IMR-90 (cell line): ENCODE measurements at regions not wholly inside any gene's neighbourhood (a gene's known extent, or its start where the extent isn't known, plus 50 kb on each side); places are given as distances from the start of the nearest gene placed in this dataset.

Experiments
- ATAC-seq: fragments of 200-7000 bp; cut with Tn5 transposase; 2 replicates; pipeline ENCODE4 v1.9.1; 2020; ENCODE audit warnings: low read depth, mild to moderate bottlenecking, moderate library complexity
- BruUV-seq: library from RNA; stranded (reverse); fragments of 400-500 nt; replicated peaks from 2 replicates; lab custom pipeline; 2021; lab: Mats Ljungman, UMichigan
- CTCF ChIA-PET: fragments of 300-600 bp; formaldehyde crosslinking; extraction: SDS; loops from one replicate; lab custom pipeline; 2021; ENCODE audit warnings: antibody characterized with exemption; lab: Yijun Ruan, JAX
- POLR2A ChIA-PET: fragments of 300-600 bp; sonication (Branson Sonifier 250); formaldehyde crosslinking; loops from one replicate; lab custom pipeline; 2022; ENCODE audit warnings: antibody characterized with exemption; ENCODE audit not compliant: unreplicated experiment; lab: Charles Lee
- DNase-seq: peaks from one replicate; pipeline ENCODE4 v3.0.0; 2013
- H2AFZ ChIP-seq: replicated peaks from 2 replicates; pipeline ENCODE3; 2013; ENCODE audit warnings: low read length, mild to moderate bottlenecking; ENCODE audit not compliant: poor library complexity
- H2AK5ac ChIP-seq: 2 replicates; pipeline ENCODE4 v1.6.1; 2013; ENCODE audit warnings: low read depth, low read length, inconsistent platforms
- H2AK9ac ChIP-seq: replicated peaks from 2 replicates; pipeline ENCODE3; 2013; ENCODE audit warnings: mild to moderate bottlenecking, low read depth, low read length, moderate library complexity; ENCODE audit not compliant: poor library complexity
- H2BK120ac ChIP-seq: 2 replicates; pipeline ENCODE4 v1.6.1; 2013; ENCODE audit warnings: low read depth, low read length, inconsistent platforms
- H2BK15ac ChIP-seq: 3 replicates; pipeline ENCODE4 v1.6.1; 2013; ENCODE audit warnings: low read depth, low read length, inconsistent platforms
- H2BK20ac ChIP-seq: 2 replicates; pipeline ENCODE4 v1.6.1; 2013; ENCODE audit warnings: low read depth, mild to moderate bottlenecking, inconsistent platforms, low read length, moderate library complexity
- H2BK5ac ChIP-seq: 2 replicates; pipeline ENCODE4 v1.6.1; 2013; ENCODE audit warnings: mild to moderate bottlenecking, low read depth, low read length, inconsistent platforms; ENCODE audit not compliant: poor library complexity, severe bottlenecking
- H3K14ac ChIP-seq: replicated peaks from 2 replicates; pipeline ENCODE4 v1.6.1; 2013; ENCODE audit warnings: low read depth, low read length, inconsistent platforms
- H3K18ac ChIP-seq: 2 replicates; pipeline ENCODE4 v1.6.1; 2013; ENCODE audit warnings: low read depth, low read length, control low read depth
- H3K23ac ChIP-seq: 2 replicates; pipeline ENCODE4 v1.6.1; 2013; ENCODE audit warnings: low read depth, low read length, inconsistent platforms
- H3K27ac ChIP-seq: 2 replicates; pipeline ENCODE4 v1.5.1; 2013; ENCODE audit warnings: mild to moderate bottlenecking, control low read depth, low read length; ENCODE audit not compliant: insufficient read depth
- H3K27me3 ChIP-seq: 2 replicates; pipeline ENCODE4 v1.6.1; 2013; ENCODE audit warnings: low read length; ENCODE audit not compliant: control insufficient read depth, insufficient read depth
- H3K36me3 ChIP-seq: 2 replicates; pipeline ENCODE4 v1.6.1; 2013; ENCODE audit warnings: low read length, mixed read lengths; ENCODE audit not compliant: control insufficient read depth, insufficient read depth
- H3K4ac ChIP-seq: 2 replicates; pipeline ENCODE4 v1.6.1; 2013; ENCODE audit warnings: low read depth, low read length, inconsistent platforms
- H3K4me1 ChIP-seq: 2 replicates; pipeline ENCODE4 v1.6.1; 2013; ENCODE audit warnings: low read length, mixed read lengths; ENCODE audit not compliant: control insufficient read depth, insufficient read depth
- H3K4me2 ChIP-seq: 2 replicates; pipeline ENCODE4 v1.6.1; 2013; ENCODE audit warnings: low read depth, mild to moderate bottlenecking, control low read depth, low read length, moderate library complexity
- H3K4me3 ChIP-seq: 2 replicates; pipeline ENCODE4 v1.5.1; 2013; ENCODE audit warnings: low read depth, mild to moderate bottlenecking, control low read depth, low read length, moderate library complexity; ENCODE audit not compliant: insufficient read depth
- H3K56ac ChIP-seq: 2 replicates; pipeline ENCODE4 v1.6.1; 2013; ENCODE audit warnings: low read length, inconsistent platforms; ENCODE audit not compliant: insufficient read depth; ENCODE audit errors: extremely low read depth
- H3K79me1 ChIP-seq, 2 experiments: 2 replicates each; pipeline ENCODE4 v1.6.1; 2013; ENCODE audit warnings: low read length in 2 of 2, inconsistent platforms in 1 of 2, low read depth in 1 of 2
- H3K9ac ChIP-seq: 2 replicates; pipeline ENCODE4 v1.6.1; 2013; ENCODE audit warnings: low read depth, low read length, control low read depth
- H3K9me1 ChIP-seq: 2 replicates; pipeline ENCODE4 v1.6.1; 2013; ENCODE audit warnings: low read length, inconsistent platforms; ENCODE audit not compliant: insufficient read depth
- H3K9me3 ChIP-seq: 2 replicates; pipeline ENCODE4 v1.6.1; 2013; ENCODE audit warnings: low read length; ENCODE audit not compliant: control insufficient read depth, insufficient read depth
- H4K20me1 ChIP-seq: 2 replicates; pipeline ENCODE4 v1.6.1; 2013; ENCODE audit warnings: low read length, inconsistent platforms; ENCODE audit not compliant: insufficient read depth
- H4K5ac ChIP-seq: 2 replicates; pipeline ENCODE4 v1.6.1; 2013; ENCODE audit warnings: mild to moderate bottlenecking, low read depth, low read length, control low read depth
- H4K8ac ChIP-seq, 2 experiments: 2 replicates each; pipeline ENCODE4 v1.6.1; 2013; ENCODE audit warnings: low read depth in 2 of 2, low read length in 2 of 2, control low read depth in 1 of 2, inconsistent platforms in 1 of 2
- H4K91ac ChIP-seq: 2 replicates; pipeline ENCODE4 v1.6.1; 2013; ENCODE audit warnings: low read depth, low read length, inconsistent platforms; ENCODE audit not compliant: insufficient read depth
- BHLHE40 ChIP-seq: fragments of 150-350 bp; IDR thresholded peaks from 2 replicates; pipeline ENCODE4 v1.6.1; 2016; ENCODE audit warnings: mild to moderate bottlenecking, low read depth, low read length
- CEBPB ChIP-seq: IDR thresholded peaks from 2 replicates; pipeline ENCODE4 v1.6.1; 2012; ENCODE audit warnings: low read depth, low read length, improper control_type of control experiment
- MAZ ChIP-seq: IDR thresholded peaks from 2 replicates; pipeline ENCODE4 v1.6.1; 2012; ENCODE audit warnings: low read depth, mild to moderate bottlenecking, low read length, improper control_type of control experiment, moderate library complexity, borderline replicate concordance
- MXI1 ChIP-seq: IDR thresholded peaks from 2 replicates; pipeline ENCODE4 v1.6.1; 2012; ENCODE audit warnings: low read depth, mild to moderate bottlenecking, low read length, moderate library complexity, borderline replicate concordance
- NFE2L2 ChIP-seq: fragments of 150-350 bp; IDR thresholded peaks from 2 replicates; pipeline ENCODE4 v1.6.1; 2016; ENCODE audit warnings: low read depth, mild to moderate bottlenecking, low read length
- POLR2A ChIP-seq: IDR thresholded peaks from 2 replicates; pipeline ENCODE4 v1.6.1; 2012; ENCODE audit warnings: mild to moderate bottlenecking, low read depth, low read length
- RAD21 ChIP-seq: IDR thresholded peaks from 2 replicates; pipeline ENCODE4 v1.6.1; 2012; ENCODE audit warnings: low read length, improper control_type of control experiment
- RCOR1 ChIP-seq: IDR thresholded peaks from 2 replicates; pipeline ENCODE4 v1.6.1; 2012; ENCODE audit warnings: mild to moderate bottlenecking, low read length, improper control_type of control experiment; ENCODE audit not compliant: insufficient replicate concordance
- RFX5 ChIP-seq: IDR thresholded peaks from 2 replicates; pipeline ENCODE4 v1.8.0; 2012; ENCODE audit warnings: low read depth, mild to moderate bottlenecking, low read length, moderate library complexity
- SMC3 ChIP-seq: fragments of 150-350 bp; IDR thresholded peaks from 2 replicates; pipeline ENCODE4 v1.6.1; 2016; ENCODE audit warnings: low read depth, mild to moderate bottlenecking, antibody characterized with exemption, low read length, moderate library complexity
- WGBS, 2 experiments: methylation state at CpG; one replicate each; pipeline versions ENCODE4 v1.1.5 to v1.1.7; 2013; ENCODE audit warnings: missing lambda C conversion rate in 2 of 2; ENCODE audit not compliant: insufficient read length in 1 of 2; ENCODE audit errors: extremely low coverage in 2 of 2; 5-methylcytosine and 5-hydroxymethylcytosine counted together
- dilution Hi-C: fragments of 300-500 bp; cut with HindIII; formaldehyde crosslinking; loops from one replicate; pipeline ENCODE4 v1.14.3; 2018; ENCODE audit warnings: low sequenced_read_pairs; ENCODE audit not compliant: unreplicated experiment
- in situ Hi-C: fragments of 300-500 bp; cut with MboI; formaldehyde crosslinking; loops from 3 replicates; pipeline ENCODE4 v1.14.3; 2019; ENCODE audit warnings: low sequenced_read_pairs, inconsistent platforms, mixed read lengths
- intact Hi-C: fragments of 100-400 bp; cut with micrococcal nuclease; formaldehyde crosslinking; loops from 2 replicates; pipeline ENCODE4 v1.10.0; 2022
- TF ChIP-seq, protein P1 (sequence below): fragments of 150-350 bp; IDR thresholded peaks from 2 replicates; pipeline ENCODE4 v1.6.1; 2016; ENCODE audit warnings: low read depth, mild to moderate bottlenecking, low read length, moderate library complexity, borderline replicate concordance

DNA sequence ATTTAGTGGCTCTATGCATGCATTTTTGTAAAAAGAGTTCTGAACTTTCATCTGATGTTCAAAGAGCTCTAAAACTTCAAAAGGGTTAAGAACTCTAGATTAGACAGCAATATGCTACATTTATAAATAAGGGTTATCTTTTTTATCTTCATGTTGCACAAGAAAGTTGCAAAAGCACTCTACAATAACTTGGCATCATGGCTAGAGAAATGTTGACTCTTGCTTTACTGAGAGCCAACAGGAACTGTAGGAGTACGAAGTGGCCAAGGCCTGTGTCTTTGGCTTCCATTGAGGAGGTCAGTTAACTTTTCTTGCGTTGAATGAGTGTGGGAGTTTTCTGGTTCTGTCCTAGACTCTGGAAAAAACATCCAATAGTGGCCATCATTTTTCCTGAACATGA lies 516.9 kb downstream of the TFAP2B start:
- DNase-seq = no peak
- H3K9me3 ChIP-seq = peaks cover 6% of the 10 kb centered on the region
- H4K8ac ChIP-seq = no peak overlapping the region
- BruUV-seq = no TSS peak
- H2AK9ac ChIP-seq = no peak overlapping the region
- H3K36me3 ChIP-seq = no peaks in the 10 kb centered on the region
- H3K23ac ChIP-seq = no peak overlapping the region
- no peak overlapping the region for H3K9ac ChIP-seq
- no peak overlapping the region for H2BK120ac ChIP-seq
- H4K5ac ChIP-seq = no peak overlapping the region
- H3K27me3 ChIP-seq = no peaks in the 10 kb centered on the region
- 0% methylated on average over 1 of the region's 2 CpGs; no CpG with 5 or more reads in 1 of the 2 experiments for WGBS, 2 experiments
- no peak overlapping the region for H3K4me3 ChIP-seq
- dilution Hi-C loops = no loop called here
- H3K9me1 ChIP-seq = no peaks in the 10 kb centered on the region
- H3K14ac ChIP-seq = no peak overlapping the region
- no peak overlapping the region for H4K91ac ChIP-seq
- no peak for TF ChIP-seq MAZ
- TF ChIP-seq, protein P1, sequence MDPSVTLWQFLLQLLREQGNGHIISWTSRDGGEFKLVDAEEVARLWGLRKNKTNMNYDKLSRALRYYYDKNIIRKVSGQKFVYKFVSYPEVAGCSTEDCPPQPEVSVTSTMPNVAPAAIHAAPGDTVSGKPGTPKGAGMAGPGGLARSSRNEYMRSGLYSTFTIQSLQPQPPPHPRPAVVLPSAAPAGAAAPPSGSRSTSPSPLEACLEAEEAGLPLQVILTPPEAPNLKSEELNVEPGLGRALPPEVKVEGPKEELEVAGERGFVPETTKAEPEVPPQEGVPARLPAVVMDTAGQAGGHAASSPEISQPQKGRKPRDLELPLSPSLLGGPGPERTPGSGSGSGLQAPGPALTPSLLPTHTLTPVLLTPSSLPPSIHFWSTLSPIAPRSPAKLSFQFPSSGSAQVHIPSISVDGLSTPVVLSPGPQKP = no peak
- no peak for TF ChIP-seq NFE2L2
- no peak for TF ChIP-seq RCOR1
- TF ChIP-seq POLR2A = no peak
- no peak for TF ChIP-seq RFX5
- TF ChIP-seq BHLHE40 = no peak
- TF ChIP-seq RAD21 = no peak
- no peak for TF ChIP-seq SMC3
- no peak for TF ChIP-seq CEBPB
- TF ChIP-seq MXI1 = no peak
- in situ Hi-C loops = no loop called here
- H3K18ac ChIP-seq = no peak overlapping the region
- no peaks in the 10 kb centered on the region for H3K4me1 ChIP-seq
- intact Hi-C loops = no loop called here
- no peak for ATAC-seq
- no peaks in the 10 kb centered on the region for H4K20me1 ChIP-seq
- no peak overlapping the region for H2BK15ac ChIP-seq
- H3K56ac ChIP-seq = no peak overlapping the region
- no peak overlapping the region for H2BK20ac ChIP-seq
- H3K27ac ChIP-seq = no peak overlapping the region
- ChIA-PET CTCF (no interaction called here), POLR2A (no interaction called here)
- H3K4ac ChIP-seq = no peak overlapping the region
- no peak overlapping the region for H2AK5ac ChIP-seq
- H3K4me2 ChIP-seq = no peak overlapping the region
- no peak overlapping the region for H2AFZ ChIP-seq
- no peak overlapping the region for H2BK5ac ChIP-seq
- no peaks in the 10 kb centered on the region for H3K79me1 ChIP-seq
